ENCODE measurements at regions not wholly inside any gene's neighbourhood (a gene's known extent, or its start where the extent isn't known, plus 50 kb on each side); places are given as distances from the start of the nearest gene placed in this dataset.

- H3K4me3 ChIP-seq (ENCODE audit: low read depth, low read length): no peak overlapping the region
- TF ChIP-seq MYC (IDR thresholded peaks at IDR 0.05; ENCODE audit: low read depth, low read length): no peak
- no peak for TF ChIP-seq CTCF (IDR thresholded peaks at IDR 0.05; ENCODE audit: low read depth, low read length)
- TF ChIP-seq POLR2A (IDR thresholded peaks at IDR 0.05; ENCODE audit: extremely low read depth, insufficient read length): no peak
- no peak for TF ChIP-seq MAX (IDR thresholded peaks at IDR 0.05; ENCODE audit: low read depth, low read length)
- DNase-seq (ENCODE audit: low read depth): no peak
These were observed 1297.7 kb downstream of the C4orf33 start for GRCh38 chr4:130393642-130394041.

GRCh38 chr4:130395871-130396270 lies 1299.9 kb downstream of the C4orf33 start:
- no peak overlapping the region for H3K4me3 ChIP-seq (ENCODE audit: low read depth, low read length)
- DNase-seq (ENCODE audit: low read depth): no peak
- TF ChIP-seq POLR2A (IDR thresholded peaks at IDR 0.05; ENCODE audit: extremely low read depth, insufficient read length) (no peak), MYC (IDR thresholded peaks at IDR 0.05; ENCODE audit: low read depth, low read length) (no peak), MAX (IDR thresholded peaks at IDR 0.05; ENCODE audit: low read depth, low read length) (no peak), CTCF (IDR thresholded peaks at IDR 0.05; ENCODE audit: low read depth, low read length) (no peak)

- DNase-seq (ENCODE audit: low read depth): no peak
- no peak overlapping the region for H3K4me3 ChIP-seq (ENCODE audit: low read depth, low read length)
- no peak for TF ChIP-seq MAX (IDR thresholded peaks at IDR 0.05; ENCODE audit: low read depth, low read length)
- no peak for TF ChIP-seq POLR2A (IDR thresholded peaks at IDR 0.05; ENCODE audit: extremely low read depth, insufficient read length)
- TF ChIP-seq MYC (IDR thresholded peaks at IDR 0.05; ENCODE audit: low read depth, low read length): no peak
- no peak for TF ChIP-seq CTCF (IDR thresholded peaks at IDR 0.05; ENCODE audit: low read depth, low read length)
These were observed 1307.3 kb downstream of the C4orf33 start for GRCh38 chr4:130403221-130403620.

- TF ChIP-seq MYC (IDR thresholded peaks at IDR 0.05; ENCODE audit: low read depth, low read length) (no peak), POLR2A (IDR thresholded peaks at IDR 0.05; ENCODE audit: extremely low read depth, insufficient read length) (no peak), CTCF (IDR thresholded peaks at IDR 0.05; ENCODE audit: low read depth, low read length) (no peak), MAX (IDR thresholded peaks at IDR 0.05; ENCODE audit: low read depth, low read length) (no peak)
These were observed 1320.3 kb downstream of the C4orf33 start for GRCh38 chr4:130416228-130416627.

GRCh38 chr4:130419211-130419975 lies 1323.4 kb downstream of the C4orf33 start:
- no peak for DNase-seq (ENCODE audit: low read depth)
- H3K4me3 ChIP-seq (ENCODE audit: low read depth, low read length): no peak overlapping the region
- no peak for TF ChIP-seq MAX (IDR thresholded peaks at IDR 0.05; ENCODE audit: low read depth, low read length)
- no peak for TF ChIP-seq POLR2A (IDR thresholded peaks at IDR 0.05; ENCODE audit: extremely low read depth, insufficient read length)
- TF ChIP-seq CTCF (IDR thresholded peaks at IDR 0.05; ENCODE audit: low read depth, low read length): no peak
- no peak for TF ChIP-seq MYC (IDR thresholded peaks at IDR 0.05; ENCODE audit: low read depth, low read length)

More at GRCh38 chr4:130416228-130416627, 1320.3 kb downstream of the C4orf33 start:
- H3K4me3 ChIP-seq (ENCODE audit: low read depth, low read length): no peak overlapping the region
- DNase-seq (ENCODE audit: low read depth): no peak
